ENCODE measurements at regions not wholly inside any gene's neighbourhood (a gene's known extent, or its start where the extent isn't known, plus 50 kb on each side); places are given as distances from the start of the nearest gene placed in this dataset.

DNA sequence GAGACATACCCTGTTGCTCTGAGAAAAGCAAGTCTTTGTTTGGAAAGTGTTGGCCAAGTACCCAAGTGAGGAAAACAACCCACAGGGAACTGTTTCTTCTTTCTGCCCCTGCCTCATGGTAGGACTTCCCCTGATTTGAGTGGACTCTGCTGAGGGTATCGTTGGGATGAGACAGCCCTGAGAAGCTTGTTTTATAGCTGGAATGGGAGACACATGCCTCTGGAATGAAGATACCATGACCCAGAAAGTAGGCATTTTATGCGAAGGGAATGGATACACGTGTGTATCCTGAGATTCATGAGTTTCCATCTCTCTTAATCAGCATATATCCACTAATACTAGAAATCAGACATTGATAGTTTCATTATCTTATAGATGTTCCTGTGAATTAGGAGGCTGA is 382.3 kb downstream of the ATP23 start:
- H3K9me3 ChIP-seq, result no peaks in the 10 kb centered on the region
- no peaks in the 10 kb centered on the region for H3K9me2 ChIP-seq
- CTCF ChIA-PET, result no interaction called here
- H3K9ac ChIP-seq, result no peak overlapping the region
- no peak overlapping the region for H3K27ac ChIP-seq (ENCODE audit: low read depth in 2 of 2, low read length in 1 of 2)
- no peaks in the 10 kb centered on the region for H3K79me2 ChIP-seq (ENCODE audit: insufficient read depth)
- 14% methylated on average over 3 of the region's 3 CpGs for WGBS (ENCODE audit: low lambda C conversion rate)
- H3F3A ChIP-seq (replicated peaks; ENCODE audit: insufficient read depth), result no peaks in the 10 kb centered on the region
- H3K4me3 ChIP-seq (ENCODE audit: low read depth in 2 of 2, low read length in 1 of 2), result no peak overlapping the region
- H2AFZ ChIP-seq (ENCODE audit: low read depth), result no peak overlapping the region
- H3K4me2 ChIP-seq, result no peak overlapping the region
- no peak for DNase-seq
- no peaks in the 10 kb centered on the region for H4K20me1 ChIP-seq (ENCODE audit: insufficient read depth)
- no peaks in the 10 kb centered on the region for H3K4me1 ChIP-seq (ENCODE audit: control insufficient read depth in 1 of 2, insufficient read depth in 2 of 2, low read depth in 1 of 2, low read length in 1 of 2)
- no peaks in the 10 kb centered on the region for H3K36me3 ChIP-seq (replicated peaks in 1 of 2; ENCODE audit: control insufficient read depth in 1 of 2, insufficient read depth in 2 of 2, low read length in 1 of 2)
- TF ChIP-seq RCOR1 (IDR thresholded peaks at IDR 0.05; ENCODE audit: low read length), result no peak
- no peak for TF ChIP-seq JUND (IDR thresholded peaks at IDR 0.05)
- POLR2A ChIA-PET, result no interaction called here
- H3K27me3 ChIP-seq (ENCODE audit: insufficient read depth), result peaks cover 8% of the 10 kb centered on the region; the same call in 1 of the 2 replicates

DNA sequence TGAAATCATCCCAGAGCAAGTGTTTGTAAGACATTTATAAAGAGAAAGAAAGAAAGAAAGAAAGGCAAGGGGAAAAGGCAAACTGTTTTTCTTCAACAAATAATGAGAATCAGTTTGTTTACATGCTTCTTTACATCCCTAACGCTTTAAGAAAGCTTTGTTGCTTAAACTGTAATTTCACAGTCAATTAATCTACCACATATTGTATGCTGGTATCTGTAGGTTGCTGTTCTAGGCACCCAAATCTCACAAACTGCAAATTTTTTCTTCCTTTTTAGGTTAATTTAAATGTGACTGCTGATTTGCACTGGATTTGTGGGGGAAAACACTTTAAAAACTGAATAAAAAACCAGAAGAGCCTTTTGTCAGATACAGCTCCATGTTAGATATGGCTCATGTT is 384.2 kb downstream of the ATP23 start:
- TF ChIP-seq, protein P1, sequence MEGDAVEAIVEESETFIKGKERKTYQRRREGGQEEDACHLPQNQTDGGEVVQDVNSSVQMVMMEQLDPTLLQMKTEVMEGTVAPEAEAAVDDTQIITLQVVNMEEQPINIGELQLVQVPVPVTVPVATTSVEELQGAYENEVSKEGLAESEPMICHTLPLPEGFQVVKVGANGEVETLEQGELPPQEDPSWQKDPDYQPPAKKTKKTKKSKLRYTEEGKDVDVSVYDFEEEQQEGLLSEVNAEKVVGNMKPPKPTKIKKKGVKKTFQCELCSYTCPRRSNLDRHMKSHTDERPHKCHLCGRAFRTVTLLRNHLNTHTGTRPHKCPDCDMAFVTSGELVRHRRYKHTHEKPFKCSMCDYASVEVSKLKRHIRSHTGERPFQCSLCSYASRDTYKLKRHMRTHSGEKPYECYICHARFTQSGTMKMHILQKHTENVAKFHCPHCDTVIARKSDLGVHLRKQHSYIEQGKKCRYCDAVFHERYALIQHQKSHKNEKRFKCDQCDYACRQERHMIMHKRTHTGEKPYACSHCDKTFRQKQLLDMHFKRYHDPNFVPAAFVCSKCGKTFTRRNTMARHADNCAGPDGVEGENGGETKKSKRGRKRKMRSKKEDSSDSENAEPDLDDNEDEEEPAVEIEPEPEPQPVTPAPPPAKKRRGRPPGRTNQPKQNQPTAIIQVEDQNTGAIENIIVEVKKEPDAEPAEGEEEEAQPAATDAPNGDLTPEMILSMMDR (IDR thresholded peaks at IDR 0.05), result no peak
- TF ChIP-seq TAF1 (IDR thresholded peaks at IDR 0.05; ENCODE audit: borderline replicate concordance, low read depth, low read length) (no peak), NRF1 (IDR thresholded peaks at IDR 0.05; ENCODE audit: low read depth, low read length) (no peak), YY1 (IDR thresholded peaks at IDR 0.05; ENCODE audit: low read depth) (no peak), RCOR1 (IDR thresholded peaks at IDR 0.05; ENCODE audit: low read length) (no peak), FOSL2 (IDR thresholded peaks at IDR 0.05; ENCODE audit: borderline replicate concordance, low read depth) (no peak)
- Histone ChIP-seq H3K9me3 (no peaks in the 10 kb centered on the region), H3K79me2 (ENCODE audit: insufficient read depth) (no peaks in the 10 kb centered on the region), H3K4me3 (ENCODE audit: low read depth in 2 of 2, low read length in 1 of 2) (no peak overlapping the region), H3K9ac (no peak overlapping the region), H3K36me3 (replicated peaks in 1 of 2; ENCODE audit: control insufficient read depth in 1 of 2, insufficient read depth in 2 of 2, low read length in 1 of 2) (no peaks in the 10 kb centered on the region), H3K9me2 (no peaks in the 10 kb centered on the region), H3K27ac (ENCODE audit: low read depth in 2 of 2, low read length in 1 of 2) (no peak overlapping the region), H4K20me1 (ENCODE audit: insufficient read depth) (no peaks in the 10 kb centered on the region), H3K27me3 (ENCODE audit: insufficient read depth) (peaks cover 8% of the 10 kb centered on the region; the same call in 1 of the 2 replicates), H3K4me2 (no peak overlapping the region), H2AFZ (ENCODE audit: low read depth) (no peak overlapping the region), H3K4me1 (ENCODE audit: control insufficient read depth in 1 of 2, insufficient read depth in 2 of 2, low read depth in 1 of 2, low read length in 1 of 2) (no peaks in the 10 kb centered on the region), H3F3A (replicated peaks; ENCODE audit: insufficient read depth) (no peaks in the 10 kb centered on the region)
- WGBS (ENCODE audit: low lambda C conversion rate), result 5% methylated on average over 1 of the region's 1 CpG
- ChIA-PET CTCF (no interaction called here), POLR2A (no interaction called here)
- no peak for DNase-seq

DNA sequence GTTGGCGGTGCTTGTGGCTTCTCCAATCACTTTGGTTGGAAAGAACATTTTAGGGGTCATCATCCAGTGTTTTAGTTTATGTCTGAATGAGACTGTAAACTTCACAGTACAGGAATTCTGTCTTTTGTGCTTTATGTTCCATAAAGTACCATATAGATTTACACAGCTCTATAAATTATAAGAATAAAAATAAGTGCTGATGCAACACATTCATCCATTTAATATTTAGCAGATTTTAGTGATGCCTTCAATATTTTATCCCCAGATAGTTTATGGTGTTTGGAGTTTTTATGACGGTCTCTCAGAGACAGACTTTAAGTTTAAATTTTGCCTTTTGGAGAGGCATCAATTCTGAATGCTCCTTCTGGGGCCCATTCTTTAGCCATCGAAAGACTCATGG is 385.2 kb downstream of the ATP23 start:
- Histone ChIP-seq H3K4me1 (ENCODE audit: control insufficient read depth in 1 of 2, insufficient read depth in 2 of 2, low read depth in 1 of 2, low read length in 1 of 2) (no peaks in the 10 kb centered on the region), H3K27me3 (ENCODE audit: insufficient read depth) (peaks cover 8% of the 10 kb centered on the region; the same call in 1 of the 2 replicates), H4K20me1 (ENCODE audit: insufficient read depth) (no peaks in the 10 kb centered on the region), H3K9me3 (no peaks in the 10 kb centered on the region), H2AFZ (ENCODE audit: low read depth) (no peak overlapping the region), H3K4me3 (ENCODE audit: low read depth in 2 of 2, low read length in 1 of 2) (no peak overlapping the region), H3K9me2 (no peaks in the 10 kb centered on the region), H3K9ac (no peak overlapping the region), H3K36me3 (replicated peaks in 1 of 2; ENCODE audit: control insufficient read depth in 1 of 2, insufficient read depth in 2 of 2, low read length in 1 of 2) (no peaks in the 10 kb centered on the region), H3K79me2 (ENCODE audit: insufficient read depth) (no peaks in the 10 kb centered on the region), H3F3A (replicated peaks; ENCODE audit: insufficient read depth) (no peaks in the 10 kb centered on the region), H3K27ac (ENCODE audit: low read depth in 2 of 2, low read length in 1 of 2) (no peak overlapping the region), H3K4me2 (no peak overlapping the region)
- ChIA-PET CTCF (no interaction called here), POLR2A (no interaction called here)
- DNase-seq, result no peak
- WGBS (ENCODE audit: low lambda C conversion rate), result 11% methylated on average over 3 of the region's 3 CpGs
- TF ChIP-seq MEF2A (IDR thresholded peaks at IDR 0.05; ENCODE audit: borderline replicate concordance, low read depth), result no peak
- TF ChIP-seq FOXJ3 (CRISPR knock-in tag; IDR thresholded peaks at IDR 0.05), result no peak
- TF ChIP-seq POLR2AphosphoS5 (IDR thresholded peaks at IDR 0.05; ENCODE audit: low read depth, low read length), result no peak
- TF ChIP-seq RFX5 (IDR thresholded peaks at IDR 0.05; ENCODE audit: low read length), result no peak
- no peak for TF ChIP-seq TEAD4 (IDR thresholded peaks at IDR 0.05; ENCODE audit: borderline replicate concordance, insufficient read depth)
- TF ChIP-seq TCF12 (IDR thresholded peaks at IDR 0.05), result no peak
- no peak for TF ChIP-seq ELF1 (IDR thresholded peaks at IDR 0.05)
- no peak for TF ChIP-seq SMC3 (IDR thresholded peaks at IDR 0.05; ENCODE audit: low read depth, low read length)
- TF ChIP-seq, protein P1 (IDR thresholded peaks at IDR 0.05), result no peak
- no peak for TF ChIP-seq YY1 (IDR thresholded peaks at IDR 0.05; ENCODE audit: low read depth)
- no peak for TF ChIP-seq FOXM1 (IDR thresholded peaks at IDR 0.05; ENCODE audit: low read depth)
- no peak for TF ChIP-seq GATA2 (CRISPR knock-in tag; IDR thresholded peaks at IDR 0.05)
- no peak for TF ChIP-seq MXI1 (IDR thresholded peaks at IDR 0.05; ENCODE audit: low read depth, low read length)
- TF ChIP-seq EP300 (IDR thresholded peaks at IDR 0.05; ENCODE audit: borderline replicate concordance in 1 of 2, low read depth in 1 of 2, low read length in 1 of 2), result no peak
- TF ChIP-seq, protein P2, sequence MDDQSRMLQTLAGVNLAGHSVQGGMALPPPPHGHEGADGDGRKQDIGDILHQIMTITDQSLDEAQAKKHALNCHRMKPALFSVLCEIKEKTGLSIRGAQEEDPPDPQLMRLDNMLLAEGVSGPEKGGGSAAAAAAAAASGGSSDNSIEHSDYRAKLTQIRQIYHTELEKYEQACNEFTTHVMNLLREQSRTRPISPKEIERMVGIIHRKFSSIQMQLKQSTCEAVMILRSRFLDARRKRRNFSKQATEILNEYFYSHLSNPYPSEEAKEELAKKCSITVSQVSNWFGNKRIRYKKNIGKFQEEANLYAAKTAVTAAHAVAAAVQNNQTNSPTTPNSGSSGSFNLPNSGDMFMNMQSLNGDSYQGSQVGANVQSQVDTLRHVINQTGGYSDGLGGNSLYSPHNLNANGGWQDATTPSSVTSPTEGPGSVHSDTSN (IDR thresholded peaks at IDR 0.05), result no peak
